ENCODE measurements at regions not wholly inside any gene's neighbourhood (a gene's known extent, or its start where the extent isn't known, plus 50 kb on each side); places are given as distances from the start of the nearest gene placed in this dataset.

- H4K8ac ChIP-seq (ENCODE audit: extremely low read depth, insufficient read depth, low read length): no peak overlapping the region
- H3K23ac ChIP-seq (ENCODE audit: insufficient read length): no peak overlapping the region
- FAIRE-seq (no peak), DNase-seq (ENCODE audit: low read depth in 1 of 2, low spot score in 2 of 2) (no peak)
- H4K91ac ChIP-seq (replicated peaks; ENCODE audit: insufficient read length, low read length): no peak overlapping the region
- H2BK120ac ChIP-seq (replicated peaks; ENCODE audit: low read depth, low read length): no peak overlapping the region
- H2BK5ac ChIP-seq (ENCODE audit: low read depth, low read length): no peak overlapping the region
- no peaks in the 10 kb centered on the region for H4K20me1 ChIP-seq (replicated peaks in 1 of 2; ENCODE audit: control insufficient read depth in 1 of 2, insufficient read depth in 2 of 2, low read length in 2 of 2)
- H3K9me3 ChIP-seq (ENCODE audit: insufficient read depth in 2 of 2, low read depth in 1 of 2, low read length in 1 of 2): no peaks in the 10 kb centered on the region
- no peaks in the 10 kb centered on the region for H3K79me2 ChIP-seq (ENCODE audit: control insufficient read depth in 1 of 2, insufficient read depth in 2 of 2, low read length in 2 of 2)
- no peak overlapping the region for H3K56ac ChIP-seq (replicated peaks; ENCODE audit: insufficient read length, low read depth, low read length)
- H4K5ac ChIP-seq (ENCODE audit: insufficient read length, low read depth, low read length): no peak overlapping the region
- no peak overlapping the region for H3K27ac ChIP-seq (ENCODE audit: low read depth, low read length)
- no peak overlapping the region for H3K4ac ChIP-seq (replicated peaks; ENCODE audit: insufficient read length, low read depth, low read length)
- no peak overlapping the region for H2AK5ac ChIP-seq (ENCODE audit: low read depth, low read length)
- no peaks in the 10 kb centered on the region for H3K79me1 ChIP-seq (ENCODE audit: low read depth, low read length)
- H3K36me3 ChIP-seq (ENCODE audit: control insufficient read depth in 2 of 4, insufficient read depth in 4 of 4, low read length in 3 of 4): no peaks in the 10 kb centered on the region
- no peak overlapping the region for H2BK20ac ChIP-seq (ENCODE audit: low read length)
- no peak overlapping the region for H3K4me2 ChIP-seq (ENCODE audit: insufficient read depth in 1 of 2, low read depth in 2 of 2, low read length in 2 of 2)
- H2BK15ac ChIP-seq (ENCODE audit: low read length): no peak overlapping the region
- H3K23me2 ChIP-seq (ENCODE audit: low read depth, low read length): no peaks in the 10 kb centered on the region
- ChIA-PET POLR2A (ENCODE audit: partially characterized antibody) (no interaction called here), CTCF (ENCODE audit: partially characterized antibody) (no interaction called here)
- TF ChIP-seq CREB1 (IDR thresholded peaks at IDR 0.05) (no peak), BACH1 (IDR thresholded peaks at IDR 0.05; ENCODE audit: low read length) (no peak), SP4 (IDR thresholded peaks at IDR 0.05; ENCODE audit: low read length) (no peak), CBX8 (IDR thresholded peaks at IDR 0.05; ENCODE audit: borderline replicate concordance, low read depth, low read length) (no peak), ASH2L (IDR thresholded peaks at IDR 0.05; ENCODE audit: low read length) (no peak), ATF3 (IDR thresholded peaks at IDR 0.05; ENCODE audit: insufficient read depth, low read depth, low read length) (no peak), GABPA (IDR thresholded peaks at IDR 0.05; ENCODE audit: borderline replicate concordance, insufficient read depth, low read length) (no peak), CHD1 (IDR thresholded peaks at IDR 0.05; ENCODE audit: low read depth, low read length) (no peak), CTCF (IDR thresholded peaks at IDR 0.05; ENCODE audit: control extremely low read depth in 1 of 3, insufficient read depth in 1 of 3, low read depth in 1 of 3, low read length in 3 of 3) (no peak), RFX5 (IDR thresholded peaks at IDR 0.05; ENCODE audit: borderline replicate concordance, low read depth, low read length) (no peak), CHD2 (IDR thresholded peaks at IDR 0.05; ENCODE audit: low read length) (no peak), YY1 (IDR thresholded peaks at IDR 0.05; ENCODE audit: low read depth, low read length) (no peak), SIN3A (conservative IDR thresholded peaks at IDR 0.05 in 1 of 2, IDR thresholded peaks at IDR 0.05 in 1 of 2; ENCODE audit: low read depth in 1 of 2, low read length in 2 of 2) (no peak), KDM5A (IDR thresholded peaks at IDR 0.05; ENCODE audit: low read length) (no peak)
- H3K9ac ChIP-seq (replicated peaks in 1 of 4; ENCODE audit: extremely low read depth in 1 of 4, low read depth in 3 of 4, low read length in 3 of 4): no peak overlapping the region
- no peaks in the 10 kb centered on the region for H3K4me1 ChIP-seq (replicated peaks in 1 of 4; ENCODE audit: control insufficient read depth in 3 of 4, insufficient read depth in 4 of 4, low read length in 3 of 4)
- H3K4me3 ChIP-seq (ENCODE audit: extremely low read depth in 1 of 4, insufficient read depth in 2 of 4, low read depth in 3 of 4, low read length in 4 of 4): no peak overlapping the region
- H3K27me3 ChIP-seq (replicated peaks in 1 of 4; ENCODE audit: control insufficient read depth in 3 of 4, extremely low read depth in 1 of 4, insufficient read depth in 3 of 4, low read length in 3 of 4): no peaks in the 10 kb centered on the region
- H2BK12ac ChIP-seq (ENCODE audit: low read depth, low read length): no peak overlapping the region
- no peak overlapping the region for H3K18ac ChIP-seq (ENCODE audit: extremely low read depth, low read length)
- no peak overlapping the region for H3K14ac ChIP-seq (ENCODE audit: insufficient read length)
- H2AFZ ChIP-seq (ENCODE audit: low read length): no peak overlapping the region
These were observed 120.7 kb upstream of the TENM4 start for GRCh38 chr11:79561496-79561895.

Measured in H1 (cell line).